ENCODE measurements at regions not wholly inside any gene's neighbourhood (a gene's known extent, or its start where the extent isn't known, plus 50 kb on each side); places are given as distances from the start of the nearest gene placed in this dataset.

DNA sequence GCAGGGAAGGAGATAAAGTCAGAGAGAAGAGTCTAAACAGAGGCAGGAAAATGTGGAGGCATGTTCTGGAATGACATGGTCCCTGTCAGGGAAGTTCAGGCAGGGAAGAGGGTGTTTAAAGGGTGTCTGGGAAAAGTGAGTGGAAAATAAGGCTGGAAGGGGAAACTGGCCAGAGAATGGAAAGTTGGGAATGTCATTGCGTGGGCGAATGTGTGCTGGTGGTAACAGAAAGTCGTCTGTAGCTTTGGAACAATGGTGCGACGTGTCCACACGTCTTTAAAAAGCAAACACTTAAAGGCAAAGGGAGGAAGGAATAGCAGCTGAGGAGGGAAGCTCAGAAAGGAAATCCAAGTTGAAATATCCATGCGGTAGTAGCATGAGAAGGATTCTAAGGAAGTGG is 469.5 kb upstream of the SALL3 start:
- Mint-ChIP-seq H3K27me3 (ENCODE audit: insufficient read depth, unreplicated experiment) (no peaks in the 10 kb centered on the region), H3K4me3 (ENCODE audit: unreplicated experiment) (no peak overlapping the region), H3K9me3 (ENCODE audit: unreplicated experiment) (peaks cover 17% of the 10 kb centered on the region), H3K27ac (ENCODE audit: low read depth, unreplicated experiment) (no peak overlapping the region), H3K36me3 (ENCODE audit: insufficient read depth, unreplicated experiment) (no peaks in the 10 kb centered on the region), H3K4me1 (ENCODE audit: insufficient read depth, unreplicated experiment) (no peaks in the 10 kb centered on the region)
- TF ChIP-seq, protein P1, sequence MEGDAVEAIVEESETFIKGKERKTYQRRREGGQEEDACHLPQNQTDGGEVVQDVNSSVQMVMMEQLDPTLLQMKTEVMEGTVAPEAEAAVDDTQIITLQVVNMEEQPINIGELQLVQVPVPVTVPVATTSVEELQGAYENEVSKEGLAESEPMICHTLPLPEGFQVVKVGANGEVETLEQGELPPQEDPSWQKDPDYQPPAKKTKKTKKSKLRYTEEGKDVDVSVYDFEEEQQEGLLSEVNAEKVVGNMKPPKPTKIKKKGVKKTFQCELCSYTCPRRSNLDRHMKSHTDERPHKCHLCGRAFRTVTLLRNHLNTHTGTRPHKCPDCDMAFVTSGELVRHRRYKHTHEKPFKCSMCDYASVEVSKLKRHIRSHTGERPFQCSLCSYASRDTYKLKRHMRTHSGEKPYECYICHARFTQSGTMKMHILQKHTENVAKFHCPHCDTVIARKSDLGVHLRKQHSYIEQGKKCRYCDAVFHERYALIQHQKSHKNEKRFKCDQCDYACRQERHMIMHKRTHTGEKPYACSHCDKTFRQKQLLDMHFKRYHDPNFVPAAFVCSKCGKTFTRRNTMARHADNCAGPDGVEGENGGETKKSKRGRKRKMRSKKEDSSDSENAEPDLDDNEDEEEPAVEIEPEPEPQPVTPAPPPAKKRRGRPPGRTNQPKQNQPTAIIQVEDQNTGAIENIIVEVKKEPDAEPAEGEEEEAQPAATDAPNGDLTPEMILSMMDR (IDR thresholded peaks at IDR 0.05; ENCODE audit: unreplicated experiment) = no peak
- intact Hi-C loops (cut with micrococcal nuclease) = no loop called here
- DNase-seq (ENCODE audit: unreplicated experiment) = no peak
- no TSS peak for BruUV-seq (replicated peaks)
- CTCF ChIA-PET = no interaction called here
- POLR2A ChIA-PET = no interaction called here

DNA sequence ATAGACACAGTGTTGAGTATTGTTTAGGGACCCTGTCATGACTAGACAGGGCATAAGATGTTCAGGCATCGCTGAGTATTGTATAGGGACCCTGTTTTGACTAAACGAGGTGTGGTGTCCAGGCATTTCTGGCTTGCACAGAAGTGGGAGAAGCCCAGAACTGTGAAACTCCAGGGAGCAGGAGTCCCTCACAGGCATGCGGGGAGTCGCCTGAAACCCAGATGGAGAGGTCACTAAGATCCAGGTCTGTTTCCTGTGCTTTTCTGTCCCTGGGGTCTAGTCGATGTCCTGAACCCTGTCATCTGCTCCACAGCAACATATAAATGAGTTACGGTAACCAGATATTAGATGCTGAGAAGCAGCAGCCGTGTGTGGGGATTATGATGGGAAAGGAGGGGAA is 469.0 kb upstream of the SALL3 start:
- no TSS peak for BruUV-seq (replicated peaks)
- TF ChIP-seq, protein P1 (IDR thresholded peaks at IDR 0.05; ENCODE audit: unreplicated experiment) = no peak
- Mint-ChIP-seq H3K9me3 (ENCODE audit: unreplicated experiment) (peaks cover 18% of the 10 kb centered on the region), H3K27me3 (ENCODE audit: insufficient read depth, unreplicated experiment) (no peaks in the 10 kb centered on the region), H3K4me3 (ENCODE audit: unreplicated experiment) (no peak overlapping the region), H3K36me3 (ENCODE audit: insufficient read depth, unreplicated experiment) (no peaks in the 10 kb centered on the region), H3K27ac (ENCODE audit: low read depth, unreplicated experiment) (no peak overlapping the region), H3K4me1 (ENCODE audit: insufficient read depth, unreplicated experiment) (no peaks in the 10 kb centered on the region)
- CTCF ChIA-PET = no interaction called here
- DNase-seq (ENCODE audit: unreplicated experiment) = no peak
- intact Hi-C loops (cut with micrococcal nuclease) = no loop called here
- POLR2A ChIA-PET = no interaction called here

DNA sequence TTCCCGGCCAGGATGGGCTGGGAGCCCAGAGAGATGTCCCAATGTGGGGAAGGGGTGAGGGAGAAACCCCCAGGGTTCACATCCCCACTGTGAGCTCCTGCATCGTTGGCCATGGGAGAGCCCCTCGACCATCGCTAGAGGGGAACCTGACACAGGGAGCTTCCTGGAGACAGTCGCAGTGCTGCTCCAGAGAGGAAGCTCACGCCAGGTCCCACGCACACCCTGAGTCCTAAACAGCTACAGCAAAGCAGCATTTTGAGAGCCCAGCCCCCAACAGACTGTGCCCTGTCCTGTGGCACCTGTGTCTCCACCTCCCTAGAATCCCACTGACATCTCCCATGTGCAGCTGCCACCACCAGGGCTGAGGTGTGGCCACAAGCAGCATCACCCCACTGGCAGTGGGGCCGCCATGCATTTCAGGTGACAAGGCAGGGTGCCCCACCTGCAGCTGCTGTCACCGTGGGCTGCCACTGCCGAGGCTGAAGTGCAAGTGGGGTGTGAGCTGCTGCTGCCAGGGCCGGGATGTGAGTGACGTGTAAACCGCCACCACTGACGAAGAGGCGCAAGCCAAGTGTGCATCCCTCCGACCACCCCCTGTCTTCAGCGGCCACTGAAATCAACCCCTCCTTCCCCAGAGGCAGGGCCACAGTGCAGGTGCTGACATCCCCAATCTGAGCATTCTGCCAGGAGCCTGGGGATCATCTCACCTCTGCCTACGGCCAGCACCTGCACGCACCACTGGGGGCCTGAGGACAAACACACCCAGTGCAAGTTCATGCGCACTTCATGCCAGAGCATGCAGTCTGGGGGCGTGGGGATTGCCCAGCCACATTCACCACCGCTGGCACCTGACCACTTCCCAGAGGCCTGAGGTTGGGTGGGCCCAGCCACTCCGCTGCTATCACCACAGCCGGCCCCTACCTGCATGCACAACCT is 467.7 kb upstream of the SALL3 start:
- Mint-ChIP-seq H3K27me3 (ENCODE audit: insufficient read depth, unreplicated experiment) (no peaks in the 10 kb centered on the region), H3K4me1 (ENCODE audit: insufficient read depth, unreplicated experiment) (no peaks in the 10 kb centered on the region), H3K27ac (ENCODE audit: low read depth, unreplicated experiment) (no peak overlapping the region), H3K4me3 (ENCODE audit: unreplicated experiment) (no peak overlapping the region), H3K9me3 (ENCODE audit: unreplicated experiment) (peaks cover 18% of the 10 kb centered on the region), H3K36me3 (ENCODE audit: insufficient read depth, unreplicated experiment) (no peaks in the 10 kb centered on the region)
- CTCF ChIA-PET = no interaction called here
- TF ChIP-seq, protein P1 (IDR thresholded peaks at IDR 0.05; ENCODE audit: unreplicated experiment) = no peak
- POLR2A ChIA-PET = no interaction called here
- no TSS peak for BruUV-seq (replicated peaks)
- intact Hi-C loops (cut with micrococcal nuclease) = no loop called here
- no peak for DNase-seq (ENCODE audit: unreplicated experiment)

DNA sequence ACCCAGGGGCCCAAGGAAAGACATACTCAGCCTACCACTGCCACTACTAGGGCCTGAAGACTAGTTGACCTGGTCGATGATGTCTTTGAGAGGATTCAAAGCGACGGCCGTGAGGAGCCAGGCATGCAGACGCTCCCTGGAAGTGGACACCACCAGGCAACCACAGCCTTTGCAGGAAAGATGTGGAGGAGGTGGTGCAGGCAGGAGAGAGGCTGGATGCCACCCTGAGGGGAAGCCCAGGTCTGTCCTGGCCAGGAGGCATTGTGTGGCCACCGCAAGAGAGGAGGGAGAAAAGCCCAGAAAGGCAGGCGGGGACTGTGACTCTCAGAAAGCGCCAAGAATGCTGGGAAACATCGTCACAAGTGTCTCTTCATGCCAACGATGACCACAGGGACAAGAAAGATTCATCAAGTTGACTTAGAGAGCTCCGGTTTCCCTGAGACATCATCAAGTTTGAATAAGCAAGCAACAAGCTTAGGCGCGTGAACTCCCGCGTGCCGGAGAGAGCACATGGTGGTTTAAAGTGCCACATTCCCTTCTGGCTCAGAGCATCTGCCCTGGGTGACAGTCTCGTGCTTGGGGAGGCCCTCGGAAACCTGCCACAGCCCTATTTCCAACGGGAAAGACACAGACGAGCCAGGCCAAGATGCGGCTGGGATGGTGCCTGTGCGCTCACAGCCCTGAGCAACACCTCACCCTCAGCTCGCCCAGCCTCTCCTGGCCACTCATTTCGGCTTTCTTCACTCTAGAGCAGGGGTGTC is 464.5 kb upstream of the SALL3 start:
- Mint-ChIP-seq H3K4me1 (ENCODE audit: insufficient read depth, unreplicated experiment) (no peaks in the 10 kb centered on the region), H3K9me3 (ENCODE audit: unreplicated experiment) (peaks cover 10% of the 10 kb centered on the region), H3K27me3 (ENCODE audit: insufficient read depth, unreplicated experiment) (peaks cover 1% of the 10 kb centered on the region), H3K4me3 (ENCODE audit: unreplicated experiment) (no peak overlapping the region), H3K27ac (ENCODE audit: low read depth, unreplicated experiment) (no peak overlapping the region), H3K36me3 (ENCODE audit: insufficient read depth, unreplicated experiment) (no peaks in the 10 kb centered on the region)
- intact Hi-C loops (cut with micrococcal nuclease) = no loop called here
- ChIA-PET CTCF (no interaction called here), POLR2A (no interaction called here)
- TF ChIP-seq, protein P1 (IDR thresholded peaks at IDR 0.05; ENCODE audit: unreplicated experiment) = no peak
- no peak for DNase-seq (ENCODE audit: unreplicated experiment)
- BruUV-seq (replicated peaks) = no TSS peak

All from MCF 10A (cell line).